ENCODE measurements at regions not wholly inside any gene's neighbourhood (a gene's known extent, or its start where the extent isn't known, plus 50 kb on each side); places are given as distances from the start of the nearest gene placed in this dataset.

GRCh38 chr20:39916236-39916765, 772.7 kb downstream of the MAFB start:
- no peak overlapping the region for H3K4me3 Mint-ChIP-seq
- Histone ChIP-seq H3K4me3 (ENCODE audit: low read length in 2 of 2) (no peak overlapping the region), H3K36me3 (ENCODE audit: insufficient read depth, low read length) (no peaks in the 10 kb centered on the region), H3K4me1 (ENCODE audit: insufficient read depth, low read length) (no peaks in the 10 kb centered on the region), H3K27ac (ENCODE audit: low read depth, low read length) (no peak overlapping the region), H3K27me3 (ENCODE audit: insufficient read depth, low read length) (no peaks in the 10 kb centered on the region), H3K9me3 (ENCODE audit: control insufficient read depth in 1 of 2, low read length in 2 of 2) (no peaks in the 10 kb centered on the region)
- no peaks in the 10 kb centered on the region for H3K36me3 Mint-ChIP-seq
- H3K27ac Mint-ChIP-seq: no peak overlapping the region
- DNase-seq: no peak
- CTCF ChIA-PET (ENCODE audit: partially characterized antibody): no interaction called here
- H3K9me3 Mint-ChIP-seq: no peaks in the 10 kb centered on the region
- POLR2A ChIA-PET (ENCODE audit: partially characterized antibody): no interaction called here
- H3K4me1 Mint-ChIP-seq: no peaks in the 10 kb centered on the region
- intact Hi-C loops (cut with micrococcal nuclease): no loop called here
- peaks cover 1 to 4% of the 10 kb centered on the region in 2 donors for H3K27me3 Mint-ChIP-seq

GRCh38 chr20:39913274-39913673, 775.8 kb downstream of the MAFB start:
- no peaks in the 10 kb centered on the region for H3K36me3 ChIP-seq (ENCODE audit: insufficient read depth, low read length)
- Mint-ChIP-seq H3K4me3 (no peak overlapping the region), H3K27ac (no peak overlapping the region), H3K9me3 (no peaks in the 10 kb centered on the region), H3K36me3 (no peaks in the 10 kb centered on the region), H3K4me1 (no peaks in the 10 kb centered on the region), H3K27me3 (peaks cover 1% of the 10 kb centered on the region in 2 donors)
- no peaks in the 10 kb centered on the region for H3K4me1 ChIP-seq (ENCODE audit: insufficient read depth, low read length)
- intact Hi-C loops (cut with micrococcal nuclease): no loop called here
- CTCF ChIA-PET (ENCODE audit: partially characterized antibody): no interaction called here
- H3K27ac ChIP-seq (ENCODE audit: low read depth, low read length): no peak overlapping the region
- no peak for DNase-seq
- no peak overlapping the region for H3K4me3 ChIP-seq (ENCODE audit: low read length in 2 of 2)
- no peaks in the 10 kb centered on the region for H3K9me3 ChIP-seq (ENCODE audit: control insufficient read depth in 1 of 2, low read length in 2 of 2)
- POLR2A ChIA-PET (ENCODE audit: partially characterized antibody): no interaction called here
- H3K27me3 ChIP-seq (ENCODE audit: insufficient read depth, low read length): no peaks in the 10 kb centered on the region

GRCh38 chr20:39911497-39911896, 777.5 kb downstream of the MAFB start:
- Histone ChIP-seq H3K9me3 (ENCODE audit: control insufficient read depth in 1 of 2, low read length in 2 of 2) (no peaks in the 10 kb centered on the region), H3K27me3 (ENCODE audit: insufficient read depth, low read length) (no peaks in the 10 kb centered on the region), H3K36me3 (ENCODE audit: insufficient read depth, low read length) (no peaks in the 10 kb centered on the region), H3K27ac (ENCODE audit: low read depth, low read length) (no peak overlapping the region), H3K4me1 (ENCODE audit: insufficient read depth, low read length) (no peaks in the 10 kb centered on the region), H3K4me3 (ENCODE audit: low read length in 2 of 2) (no peak overlapping the region)
- H3K27me3 Mint-ChIP-seq: peaks cover 0 to 1% of the 10 kb centered on the region in 2 donors
- ChIA-PET CTCF (ENCODE audit: partially characterized antibody) (no interaction called here), POLR2A (ENCODE audit: partially characterized antibody) (no interaction called here)
- H3K9me3 Mint-ChIP-seq: peaks cover 0 to 3% (median 0%) of the 10 kb centered on the region in 8 donors
- H3K4me1 Mint-ChIP-seq: no peaks in the 10 kb centered on the region
- intact Hi-C loops (cut with micrococcal nuclease): no loop called here
- no peaks in the 10 kb centered on the region for H3K36me3 Mint-ChIP-seq
- H3K4me3 Mint-ChIP-seq: no peak overlapping the region
- no peak overlapping the region for H3K27ac Mint-ChIP-seq
- DNase-seq: no peak

GRCh38 chr20:39910536-39910935, 778.5 kb downstream of the MAFB start:
- no peak for DNase-seq
- H3K27me3 ChIP-seq (ENCODE audit: insufficient read depth, low read length): no peaks in the 10 kb centered on the region
- no peaks in the 10 kb centered on the region for H3K36me3 Mint-ChIP-seq
- ChIA-PET POLR2A (ENCODE audit: partially characterized antibody) (no interaction called here), CTCF (ENCODE audit: partially characterized antibody) (no interaction called here)
- H3K9me3 ChIP-seq (ENCODE audit: control insufficient read depth in 1 of 2, low read length in 2 of 2): no peaks in the 10 kb centered on the region
- intact Hi-C loops (cut with micrococcal nuclease): no loop called here
- no peaks in the 10 kb centered on the region for H3K4me1 ChIP-seq (ENCODE audit: insufficient read depth, low read length)
- H3K4me3 ChIP-seq (ENCODE audit: low read length in 2 of 2): no peak overlapping the region
- no peak overlapping the region for H3K4me3 Mint-ChIP-seq
- peaks cover 0 to 3% (median 0%) of the 10 kb centered on the region in 8 donors for H3K9me3 Mint-ChIP-seq
- no peak overlapping the region for H3K27ac ChIP-seq (ENCODE audit: low read depth, low read length)
- H3K27me3 Mint-ChIP-seq: peaks cover 0 to 4% of the 10 kb centered on the region in 2 donors
- H3K27ac Mint-ChIP-seq: no peak overlapping the region
- no peaks in the 10 kb centered on the region for H3K4me1 Mint-ChIP-seq
- H3K36me3 ChIP-seq (ENCODE audit: insufficient read depth, low read length): no peaks in the 10 kb centered on the region

- Mint-ChIP-seq H3K27ac (no peak overlapping the region), H3K4me3 (no peak overlapping the region), H3K27me3 (peaks cover 0 to 4% of the 10 kb centered on the region in 2 donors), H3K36me3 (no peaks in the 10 kb centered on the region), H3K4me1 (no peaks in the 10 kb centered on the region), H3K9me3 (peaks cover 0 to 3% (median 0%) of the 10 kb centered on the region in 8 donors)
- Histone ChIP-seq H3K4me1 (ENCODE audit: insufficient read depth, low read length) (no peaks in the 10 kb centered on the region), H3K27ac (ENCODE audit: low read depth, low read length) (no peak overlapping the region), H3K9me3 (ENCODE audit: control insufficient read depth in 1 of 2, low read length in 2 of 2) (no peaks in the 10 kb centered on the region), H3K36me3 (ENCODE audit: insufficient read depth, low read length) (no peaks in the 10 kb centered on the region), H3K4me3 (ENCODE audit: low read length in 2 of 2) (no peak overlapping the region), H3K27me3 (ENCODE audit: insufficient read depth, low read length) (no peaks in the 10 kb centered on the region)
- POLR2A ChIA-PET (ENCODE audit: partially characterized antibody): no interaction called here
- DNase-seq: no peak
- intact Hi-C loops (cut with micrococcal nuclease): no loop called here
- CTCF ChIA-PET (ENCODE audit: partially characterized antibody): no interaction called here
These were observed 779.6 kb downstream of the MAFB start for GRCh38 chr20:39909447-39909846.

GRCh38 chr20:39904476-39905112, 784.4 kb downstream of the MAFB start:
- Histone ChIP-seq H3K4me3 (ENCODE audit: low read length in 2 of 2) (no peak overlapping the region), H3K4me1 (ENCODE audit: insufficient read depth, low read length) (no peaks in the 10 kb centered on the region), H3K27ac (ENCODE audit: low read depth, low read length) (no peak overlapping the region), H3K27me3 (ENCODE audit: insufficient read depth, low read length) (no peaks in the 10 kb centered on the region), H3K36me3 (ENCODE audit: insufficient read depth, low read length) (no peaks in the 10 kb centered on the region), H3K9me3 (ENCODE audit: control insufficient read depth in 1 of 2, low read length in 2 of 2) (no peaks in the 10 kb centered on the region)
- Mint-ChIP-seq H3K4me3 (no peak overlapping the region), H3K36me3 (no peaks in the 10 kb centered on the region), H3K4me1 (no peaks in the 10 kb centered on the region), H3K27ac (no peak overlapping the region), H3K9me3 (peaks cover 0 to 4% (median 0%) of the 10 kb centered on the region in 8 donors), H3K27me3 (peaks cover 3 to 4% of the 10 kb centered on the region in 2 donors)
- DNase-seq: no peak
- ChIA-PET POLR2A (ENCODE audit: partially characterized antibody) (no interaction called here), CTCF (ENCODE audit: partially characterized antibody) (no interaction called here)
- intact Hi-C loops (cut with micrococcal nuclease): no loop called here

- Histone ChIP-seq H3K4me1 (ENCODE audit: insufficient read depth, low read length) (no peaks in the 10 kb centered on the region), H3K27ac (ENCODE audit: low read depth, low read length) (no peak overlapping the region), H3K27me3 (ENCODE audit: insufficient read depth, low read length) (no peaks in the 10 kb centered on the region), H3K4me3 (ENCODE audit: low read length in 2 of 2) (no peak overlapping the region), H3K9me3 (ENCODE audit: control insufficient read depth in 1 of 2, low read length in 2 of 2) (no peaks in the 10 kb centered on the region), H3K36me3 (ENCODE audit: insufficient read depth, low read length) (no peaks in the 10 kb centered on the region)
- peaks cover 3 to 4% of the 10 kb centered on the region in 2 donors for H3K27me3 Mint-ChIP-seq
- intact Hi-C loops (cut with micrococcal nuclease): no loop called here
- no peak for DNase-seq
- H3K4me3 Mint-ChIP-seq: no peak overlapping the region
- CTCF ChIA-PET (ENCODE audit: partially characterized antibody): no interaction called here
- no peak overlapping the region for H3K27ac Mint-ChIP-seq
- POLR2A ChIA-PET (ENCODE audit: partially characterized antibody): no interaction called here
- peaks cover 0 to 4% (median 0%) of the 10 kb centered on the region in 8 donors for H3K9me3 Mint-ChIP-seq
- no peaks in the 10 kb centered on the region for H3K4me1 Mint-ChIP-seq
- H3K36me3 Mint-ChIP-seq: no peaks in the 10 kb centered on the region
These were observed 785.1 kb downstream of the MAFB start for GRCh38 chr20:39903806-39904465.
